ENCODE measurements at regions not wholly inside any gene's neighbourhood (a gene's known extent, or its start where the extent isn't known, plus 50 kb on each side); places are given as distances from the start of the nearest gene placed in this dataset.

- H3K27ac ChIP-seq (ENCODE audit: low read depth, low read length), result no peak overlapping the region
- H3K36me3 ChIP-seq (ENCODE audit: insufficient read depth, low read length), result no peaks in the 10 kb centered on the region
- no peak overlapping the region for H3K4me2 ChIP-seq (ENCODE audit: insufficient read depth, low read length)
- no peaks in the 10 kb centered on the region for H3K27me3 ChIP-seq (ENCODE audit: insufficient read depth, low read length)
- H3K79me2 ChIP-seq (ENCODE audit: insufficient read depth, low read length), result no peaks in the 10 kb centered on the region
- no peaks in the 10 kb centered on the region for H3K9me3 ChIP-seq (ENCODE audit: low read depth, low read length)
- no peak for TF ChIP-seq CTCF (IDR thresholded peaks at IDR 0.05; ENCODE audit: extremely low read depth, low read depth, low read length)
- H3K4me1 ChIP-seq (ENCODE audit: insufficient read depth, low read length), result no peaks in the 10 kb centered on the region
- no peak for DNase-seq (ENCODE audit: insufficient read length, low spot score, missing footprints)
- no peaks in the 10 kb centered on the region for H4K20me1 ChIP-seq (ENCODE audit: insufficient read depth, low read length)
- H3K4me3 ChIP-seq (ENCODE audit: insufficient read depth, low read length), result no peak overlapping the region
- H2AFZ ChIP-seq (ENCODE audit: low read length), result peak overlapping the region; percentile 52
Observed at GRCh38 chr13:50635504-50635903, 208.0 kb downstream of the DLEU7 start.

- no peaks in the 10 kb centered on the region for H3K27me3 ChIP-seq (ENCODE audit: insufficient read depth, low read length)
- TF ChIP-seq CTCF (IDR thresholded peaks at IDR 0.05; ENCODE audit: extremely low read depth, low read depth, low read length), result no peak
- H3K79me2 ChIP-seq (ENCODE audit: insufficient read depth, low read length), result no peaks in the 10 kb centered on the region
- DNase-seq (ENCODE audit: insufficient read length, low spot score, missing footprints), result no peak
- H3K27ac ChIP-seq (ENCODE audit: low read depth, low read length), result no peak overlapping the region
- H2AFZ ChIP-seq (ENCODE audit: low read length), result peak overlapping the region; percentile 52
- H3K9me3 ChIP-seq (ENCODE audit: low read depth, low read length), result no peaks in the 10 kb centered on the region
- no peak overlapping the region for H3K4me2 ChIP-seq (ENCODE audit: insufficient read depth, low read length)
- H3K4me3 ChIP-seq (ENCODE audit: insufficient read depth, low read length), result no peak overlapping the region
- no peaks in the 10 kb centered on the region for H3K4me1 ChIP-seq (ENCODE audit: insufficient read depth, low read length)
- no peaks in the 10 kb centered on the region for H3K36me3 ChIP-seq (ENCODE audit: insufficient read depth, low read length)
- no peaks in the 10 kb centered on the region for H4K20me1 ChIP-seq (ENCODE audit: insufficient read depth, low read length)
Observed at GRCh38 chr13:50636007-50636704, 207.3 kb downstream of the DLEU7 start.

GRCh38 chr13:50643060-50643459 lies 200.4 kb downstream of the DLEU7 start:
- Histone ChIP-seq H2AFZ (ENCODE audit: low read length) (no peak overlapping the region), H3K27me3 (ENCODE audit: insufficient read depth, low read length) (no peaks in the 10 kb centered on the region), H3K4me1 (ENCODE audit: insufficient read depth, low read length) (peaks cover 18% of the 10 kb centered on the region), H3K27ac (ENCODE audit: low read depth, low read length) (no peak overlapping the region), H3K79me2 (ENCODE audit: insufficient read depth, low read length) (no peaks in the 10 kb centered on the region), H3K4me2 (ENCODE audit: insufficient read depth, low read length) (no peak overlapping the region), H3K9me3 (ENCODE audit: low read depth, low read length) (no peaks in the 10 kb centered on the region), H4K20me1 (ENCODE audit: insufficient read depth, low read length) (no peaks in the 10 kb centered on the region), H3K36me3 (ENCODE audit: insufficient read depth, low read length) (no peaks in the 10 kb centered on the region), H3K4me3 (ENCODE audit: insufficient read depth, low read length) (no peak overlapping the region)
- no peak for TF ChIP-seq CTCF (IDR thresholded peaks at IDR 0.05; ENCODE audit: extremely low read depth, low read depth, low read length)
- peak; percentile 21 for DNase-seq (ENCODE audit: insufficient read length, low spot score, missing footprints)

GRCh38 chr13:50644081-50644871 lies 199.2 kb downstream of the DLEU7 start:
- Histone ChIP-seq H3K36me3 (ENCODE audit: insufficient read depth, low read length) (no peaks in the 10 kb centered on the region), H3K27me3 (ENCODE audit: insufficient read depth, low read length) (no peaks in the 10 kb centered on the region), H3K9me3 (ENCODE audit: low read depth, low read length) (no peaks in the 10 kb centered on the region), H4K20me1 (ENCODE audit: insufficient read depth, low read length) (no peaks in the 10 kb centered on the region), H3K4me3 (ENCODE audit: insufficient read depth, low read length) (no peak overlapping the region), H3K4me2 (ENCODE audit: insufficient read depth, low read length) (no peak overlapping the region), H3K4me1 (ENCODE audit: insufficient read depth, low read length) (peaks cover 18% of the 10 kb centered on the region), H3K79me2 (ENCODE audit: insufficient read depth, low read length) (no peaks in the 10 kb centered on the region), H2AFZ (ENCODE audit: low read length) (no peak overlapping the region), H3K27ac (ENCODE audit: low read depth, low read length) (peak overlapping the region; percentile 51)
- no peak for DNase-seq (ENCODE audit: insufficient read length, low spot score, missing footprints)
- no peak for TF ChIP-seq CTCF (IDR thresholded peaks at IDR 0.05; ENCODE audit: extremely low read depth, low read depth, low read length)

Data from osteoblast (primary cell).